OCI-LY3 (cell line): ENCODE measurements at regions not wholly inside any gene's neighbourhood (a gene's known extent, or its start where the extent isn't known, plus 50 kb on each side); places are given as distances from the start of the nearest gene placed in this dataset.

Experiments used
- H2AFZ ChIP-seq: fragments of 200-600, 300-600 bp; shearing (Covaris generic); 2 replicates; pipeline ENCODE4 v1.6.0; 2014; ENCODE audit warnings: antibody characterized with exemption, low read depth, low read length
- H3K27ac ChIP-seq: fragments of 200-600, 300-600 bp; sonication (generic); 2 replicates; pipeline ENCODE4 v1.5.1; 2014; ENCODE audit warnings: mild to moderate bottlenecking, low read length, moderate library complexity, mixed read lengths
- H3K27me3 ChIP-seq: fragments of 200-600, 300-600 bp; sonication (generic); 2 replicates; pipeline ENCODE4 v1.6.1; 2014; ENCODE audit warnings: low read depth, low read length, mixed read lengths
- H3K36me3 ChIP-seq: fragments of 200-600, 300-600 bp; sonication (generic); replicated peaks from 2 replicates; pipeline ENCODE3; 2014; ENCODE audit warnings: low read depth, low read length, mixed read lengths
- H3K4me1 ChIP-seq: fragments of 300-600, 200-600 bp; sonication (generic); 2 replicates; pipeline ENCODE4 v1.6.1; 2014; ENCODE audit warnings: low read length, mixed read lengths
- H3K4me2 ChIP-seq: fragments of 200-600, 300-600 bp; sonication (generic); 2 replicates; pipeline ENCODE4 v1.6.1; 2014; ENCODE audit warnings: low read length, mixed read lengths
- H3K4me3 ChIP-seq: fragments of 300-600, 200-600 bp; sonication (generic); 2 replicates; pipeline ENCODE4 v1.5.1; 2014; ENCODE audit warnings: antibody characterized with exemption, mild to moderate bottlenecking, low read length, moderate library complexity
- H3K79me2 ChIP-seq: fragments of 300-600, 200-600 bp; shearing (Covaris generic); 2 replicates; pipeline ENCODE4 v1.6.1; 2014; ENCODE audit warnings: mild to moderate bottlenecking, low read length, mixed read lengths
- H3K9ac ChIP-seq: fragments of 300-600, 200-600 bp; shearing (Covaris generic); 2 replicates; pipeline ENCODE4 v1.6.0; 2014; ENCODE audit warnings: mild to moderate bottlenecking, low read length, moderate library complexity
- H3K9me3 ChIP-seq: fragments of 200-600, 300-600 bp; shearing (Covaris generic); 2 replicates; pipeline ENCODE4 v1.6.1; 2014; ENCODE audit warnings: low read length, mixed read lengths; ENCODE audit not compliant: insufficient read depth
- H4K20me1 ChIP-seq: fragments of 200-600, 300-600 bp; sonication (generic); 2 replicates; pipeline ENCODE4 v1.6.1; 2016; ENCODE audit warnings: low read length, mixed read lengths; ENCODE audit not compliant: insufficient read depth
- EZH2phosphoT487 ChIP-seq: fragments of 200-600 bp; shearing (Covaris generic); IDR thresholded peaks from 2 replicates; pipeline ENCODE4 v1.6.1; 2018; ENCODE audit warnings: antibody characterized with exemption, mixed run types, low read depth
- TF ChIP-seq, protein P1 (sequence below): fragments of 200-600, 300-600 bp; sonication (generic); IDR thresholded peaks from 2 replicates; pipeline ENCODE4 v1.5.1; 2014; ENCODE audit warnings: antibody characterized with exemption, low read length, low read depth

DNA sequence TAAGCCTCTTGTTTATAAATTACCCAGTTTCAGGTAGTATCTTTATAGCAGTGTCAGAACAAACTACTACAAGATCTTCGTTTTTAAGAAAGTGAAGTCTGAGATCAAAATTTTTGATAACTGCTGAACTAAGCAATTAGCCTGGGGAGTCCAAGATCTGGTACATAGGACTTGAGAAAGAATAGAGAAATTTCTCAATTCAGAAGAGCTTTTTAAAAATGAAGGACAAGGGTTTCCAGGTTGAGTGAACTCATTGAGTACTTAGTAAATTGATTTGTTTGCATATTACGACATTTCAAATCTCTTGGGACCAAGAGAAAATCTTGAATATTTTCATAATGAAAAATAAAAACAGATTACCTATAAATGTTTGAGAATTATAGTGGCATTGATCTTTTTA lies 386.6 kb upstream of the THRB start:
- Histone ChIP-seq H2AFZ (no peak overlapping the region), H3K9me3 (no peaks in the 10 kb centered on the region), H3K9ac (no peak overlapping the region), H3K27ac (no peak overlapping the region), H4K20me1 (no peaks in the 10 kb centered on the region), H3K4me3 (no peak overlapping the region), H3K4me1 (no peaks in the 10 kb centered on the region), H3K4me2 (no peak overlapping the region), H3K79me2 (no peaks in the 10 kb centered on the region), H3K36me3 (no peaks in the 10 kb centered on the region), H3K27me3 (no peaks in the 10 kb centered on the region)
- TF ChIP-seq, protein P1, sequence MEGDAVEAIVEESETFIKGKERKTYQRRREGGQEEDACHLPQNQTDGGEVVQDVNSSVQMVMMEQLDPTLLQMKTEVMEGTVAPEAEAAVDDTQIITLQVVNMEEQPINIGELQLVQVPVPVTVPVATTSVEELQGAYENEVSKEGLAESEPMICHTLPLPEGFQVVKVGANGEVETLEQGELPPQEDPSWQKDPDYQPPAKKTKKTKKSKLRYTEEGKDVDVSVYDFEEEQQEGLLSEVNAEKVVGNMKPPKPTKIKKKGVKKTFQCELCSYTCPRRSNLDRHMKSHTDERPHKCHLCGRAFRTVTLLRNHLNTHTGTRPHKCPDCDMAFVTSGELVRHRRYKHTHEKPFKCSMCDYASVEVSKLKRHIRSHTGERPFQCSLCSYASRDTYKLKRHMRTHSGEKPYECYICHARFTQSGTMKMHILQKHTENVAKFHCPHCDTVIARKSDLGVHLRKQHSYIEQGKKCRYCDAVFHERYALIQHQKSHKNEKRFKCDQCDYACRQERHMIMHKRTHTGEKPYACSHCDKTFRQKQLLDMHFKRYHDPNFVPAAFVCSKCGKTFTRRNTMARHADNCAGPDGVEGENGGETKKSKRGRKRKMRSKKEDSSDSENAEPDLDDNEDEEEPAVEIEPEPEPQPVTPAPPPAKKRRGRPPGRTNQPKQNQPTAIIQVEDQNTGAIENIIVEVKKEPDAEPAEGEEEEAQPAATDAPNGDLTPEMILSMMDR, result no peak
- TF ChIP-seq EZH2phosphoT487, result no peak

DNA sequence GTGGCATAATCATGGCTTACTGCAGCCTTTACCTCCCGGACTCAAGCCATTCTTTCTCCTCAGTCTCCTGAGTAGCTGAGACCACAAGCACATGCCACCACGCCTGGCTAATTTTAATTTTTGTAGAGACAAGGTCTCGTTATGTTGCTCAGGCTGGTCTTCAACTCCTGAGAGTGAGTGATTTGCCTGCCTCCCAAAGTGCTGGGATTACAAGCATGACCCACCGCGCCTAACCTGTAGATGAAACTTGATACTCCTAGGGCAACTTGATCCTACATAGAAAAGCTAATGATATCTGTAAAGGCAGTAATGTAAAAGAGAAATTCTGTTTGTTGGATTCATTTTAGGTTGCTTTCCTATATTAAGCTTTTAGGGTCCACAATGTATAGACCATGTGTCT lies 391.9 kb upstream of the THRB start:
- H3K4me3 ChIP-seq, result no peak overlapping the region
- no peak overlapping the region for H3K9ac ChIP-seq
- no peaks in the 10 kb centered on the region for H4K20me1 ChIP-seq
- H2AFZ ChIP-seq, result no peak overlapping the region
- no peaks in the 10 kb centered on the region for H3K27me3 ChIP-seq
- no peaks in the 10 kb centered on the region for H3K36me3 ChIP-seq
- H3K27ac ChIP-seq, result no peak overlapping the region
- no peaks in the 10 kb centered on the region for H3K9me3 ChIP-seq
- no peak overlapping the region for H3K4me2 ChIP-seq
- TF ChIP-seq, protein P1, result no peak
- TF ChIP-seq EZH2phosphoT487, result no peak
- no peaks in the 10 kb centered on the region for H3K79me2 ChIP-seq
- H3K4me1 ChIP-seq, result no peaks in the 10 kb centered on the region

DNA sequence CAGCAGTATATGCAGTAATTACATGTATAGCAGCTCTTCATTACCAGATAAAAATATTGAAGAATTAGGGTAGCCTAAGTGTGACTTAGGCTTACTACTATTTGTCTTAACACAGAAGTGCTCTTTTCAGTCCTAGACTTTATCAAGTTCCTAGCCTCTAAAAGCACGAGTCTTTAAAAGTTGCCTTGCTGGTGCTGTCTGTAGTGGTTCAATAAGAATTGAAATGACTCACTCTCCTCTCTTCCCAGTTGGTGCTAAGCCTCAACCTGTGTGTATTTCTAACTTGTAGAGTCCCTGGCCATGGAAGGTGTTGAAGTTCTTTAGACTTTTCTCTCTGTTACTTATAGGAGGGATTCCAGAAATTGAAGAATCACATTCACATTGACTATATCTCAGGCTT lies 395.4 kb upstream of the THRB start:
- no peak overlapping the region for H2AFZ ChIP-seq
- no peaks in the 10 kb centered on the region for H3K36me3 ChIP-seq
- H3K4me1 ChIP-seq, result no peaks in the 10 kb centered on the region
- no peaks in the 10 kb centered on the region for H3K27me3 ChIP-seq
- H3K27ac ChIP-seq, result no peak overlapping the region
- no peaks in the 10 kb centered on the region for H3K9me3 ChIP-seq
- no peak overlapping the region for H3K4me3 ChIP-seq
- no peaks in the 10 kb centered on the region for H3K79me2 ChIP-seq
- no peak overlapping the region for H3K4me2 ChIP-seq
- TF ChIP-seq EZH2phosphoT487, result no peak
- H4K20me1 ChIP-seq, result no peaks in the 10 kb centered on the region
- no peak overlapping the region for H3K9ac ChIP-seq

DNA sequence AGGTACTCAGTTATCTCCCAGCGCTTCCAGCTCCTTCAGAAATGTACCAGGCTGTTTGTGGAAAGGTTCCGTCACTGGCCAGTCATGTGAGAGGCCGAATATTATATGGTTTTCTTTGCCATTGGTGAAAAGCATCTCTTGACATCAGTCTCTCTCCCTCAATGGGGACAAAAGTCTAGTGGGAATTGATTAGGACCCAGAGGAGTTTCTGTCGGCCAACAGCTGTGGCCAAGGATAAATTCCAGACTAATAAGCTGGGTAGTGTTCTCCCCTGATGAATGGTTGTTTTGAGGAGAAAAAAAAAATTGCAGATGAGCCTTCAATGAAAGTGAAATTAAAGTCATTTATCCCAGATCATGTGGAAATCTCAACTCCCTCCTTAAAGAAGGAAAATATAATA lies 404.7 kb upstream of the THRB start:
- no peaks in the 10 kb centered on the region for H3K4me1 ChIP-seq
- H3K9ac ChIP-seq, result no peak overlapping the region

More for the DNA sequence above, 404.7 kb upstream of the THRB start:
- no peak overlapping the region for H3K4me3 ChIP-seq
- H3K36me3 ChIP-seq, result no peaks in the 10 kb centered on the region
- H3K9me3 ChIP-seq, result no peaks in the 10 kb centered on the region
- no peak overlapping the region for H2AFZ ChIP-seq
- H3K27me3 ChIP-seq, result no peaks in the 10 kb centered on the region
- no peak overlapping the region for H3K4me2 ChIP-seq
- no peaks in the 10 kb centered on the region for H4K20me1 ChIP-seq
- H3K27ac ChIP-seq, result no peak overlapping the region
- TF ChIP-seq, protein P1, result no peak
- TF ChIP-seq EZH2phosphoT487, result no peak
- no peaks in the 10 kb centered on the region for H3K79me2 ChIP-seq
